WTC11 (cell line): ENCODE measurements at regions not wholly inside any gene's neighbourhood (a gene's known extent, or its start where the extent isn't known, plus 50 kb on each side); places are given as distances from the start of the nearest gene placed in this dataset.

Experiments used
- ATAC-seq: fragments of 200-7000 bp; cut with Tn5 transposase; 2 replicates; pipeline ENCODE4 v1.10.0; 2021; ENCODE audit warnings: mild to moderate bottlenecking, moderate library complexity
- CTCF ChIA-PET: fragments of 300-600 bp; sonication (Branson Sonifier 250); formaldehyde crosslinking; loops from one replicate; lab custom pipeline; 2021; ENCODE audit warnings: antibody characterized with exemption; lab: Charles Lee
- POLR2A ChIA-PET: fragments of 350-600 bp; sonication (Branson Sonifier 250); formaldehyde crosslinking; loops from one replicate; lab custom pipeline; 2021; ENCODE audit warnings: antibody characterized with exemption; lab: Charles Lee
- DNase-seq: peaks from one replicate; pipeline ENCODE4 v3.0.0; 2021; ENCODE audit warnings: low spot score
- H3K27ac Mint-ChIP-seq: 2 replicates; pipeline ENCODE4 v1.8.0; 2021; ENCODE audit warnings: mixed read lengths
- H3K27me3 Mint-ChIP-seq: 2 replicates; pipeline ENCODE4 v1.8.0; 2021; ENCODE audit warnings: low read depth, mild to moderate bottlenecking, moderate library complexity, mixed read lengths
- H3K36me3 Mint-ChIP-seq: 2 replicates; pipeline ENCODE4 v1.8.0; 2021; ENCODE audit warnings: mixed read lengths
- H3K4me1 Mint-ChIP-seq: 2 replicates; pipeline ENCODE4 v1.8.0; 2022; ENCODE audit warnings: mixed read lengths
- H3K4me3 Mint-ChIP-seq: 2 replicates; pipeline ENCODE4 v1.8.0; 2021; ENCODE audit warnings: mild to moderate bottlenecking, moderate library complexity, mixed read lengths
- H3K9me3 Mint-ChIP-seq: 2 replicates; pipeline ENCODE4 v1.8.0; 2021; ENCODE audit warnings: mixed read lengths
- CREB1 ChIP-seq: sonication (generic); formaldehyde crosslinking; IDR thresholded peaks from 2 replicates; pipeline ENCODE4 v1.8.0; 2023; ENCODE audit warnings: mild to moderate bottlenecking, missing genetic modification reagents
- ELF4 ChIP-seq: sonication (generic); formaldehyde crosslinking; IDR thresholded peaks from 2 replicates; pipeline ENCODE4 v1.8.1; 2022; ENCODE audit warnings: low read depth, mild to moderate bottlenecking, moderate library complexity, missing genetic modification reagents
- ETV6 ChIP-seq: sonication (generic); formaldehyde crosslinking; IDR thresholded peaks from 2 replicates; pipeline ENCODE4 v1.8.1; 2022; ENCODE audit warnings: mild to moderate bottlenecking, missing genetic modification reagents
- GABPB1 ChIP-seq: sonication (generic); formaldehyde crosslinking; IDR thresholded peaks from 2 replicates; pipeline ENCODE4 v1.8.1; 2023; ENCODE audit warnings: mild to moderate bottlenecking, missing genetic modification reagents
- GTF2I ChIP-seq: fragments of 250-450 bp; sonication (Bioruptor Pico); conservative IDR thresholded peaks from 2 replicates; pipeline ENCODE4 v1.4.0; 2021; ENCODE audit warnings: mild to moderate bottlenecking
- HMGA2 ChIP-seq: fragments of 250-450 bp; sonication (Bioruptor Pico); IDR thresholded peaks from 2 replicates; pipeline ENCODE4 v1.4.0; 2021; ENCODE audit warnings: mild to moderate bottlenecking, moderate library complexity
- IRF1 ChIP-seq: sonication (generic); formaldehyde crosslinking; IDR thresholded peaks from 2 replicates; pipeline ENCODE4 v1.8.0; 2023; ENCODE audit warnings: missing genetic modification reagents
- MXD4 ChIP-seq: fragments of 250-450 bp; sonication (Bioruptor Pico); IDR thresholded peaks from 2 replicates; pipeline ENCODE4 v1.8.0; 2021; ENCODE audit warnings: mild to moderate bottlenecking, moderate library complexity, borderline replicate concordance
- NR1H2 ChIP-seq: sonication (generic); formaldehyde crosslinking; IDR thresholded peaks from 2 replicates; pipeline ENCODE4 v1.9.0; 2021; ENCODE audit warnings: mild to moderate bottlenecking, moderate library complexity, missing genetic modification reagents
- USF1 ChIP-seq: sonication (generic); formaldehyde crosslinking; IDR thresholded peaks from 2 replicates; pipeline ENCODE4 v1.8.0; 2022; ENCODE audit warnings: mild to moderate bottlenecking, missing genetic modification reagents
- ZMAT4 ChIP-seq: fragments of 250-450 bp; sonication (Bioruptor Pico); IDR thresholded peaks from 2 replicates; pipeline ENCODE4 v1.9.0; 2021; ENCODE audit warnings: mild to moderate bottlenecking
- ZNF219 ChIP-seq: sonication (generic); formaldehyde crosslinking; IDR thresholded peaks from 2 replicates; pipeline ENCODE4 v1.8.0; 2023; ENCODE audit warnings: missing genetic modification reagents, mild to moderate bottlenecking, borderline replicate concordance
- ZNF396 ChIP-seq: fragments of 250-450 bp; sonication (Bioruptor Pico); IDR thresholded peaks from 2 replicates; pipeline ENCODE4 v1.8.0; 2021; ENCODE audit warnings: mild to moderate bottlenecking, moderate library complexity, borderline replicate concordance
- ZNF416 ChIP-seq: fragments of 250-450 bp; sonication (Bioruptor Pico); IDR thresholded peaks from 2 replicates; pipeline ENCODE4 v1.9.0; 2021; ENCODE audit warnings: mild to moderate bottlenecking, inconsistent platforms
- ZNF532 ChIP-seq: fragments of 250-450 bp; sonication (Bioruptor Pico); IDR thresholded peaks from 2 replicates; pipeline ENCODE4 v1.9.0; 2021; ENCODE audit warnings: mild to moderate bottlenecking, borderline replicate concordance
- TF ChIP-seq, protein P1 (sequence below): sonication (generic); formaldehyde crosslinking; IDR thresholded peaks from 2 replicates; pipeline ENCODE4 v1.8.1; 2023; ENCODE audit warnings: mild to moderate bottlenecking, missing genetic modification reagents
- TF ChIP-seq, protein P2 (sequence below): sonication (generic); formaldehyde crosslinking; IDR thresholded peaks from 2 replicates; pipeline ENCODE4 v1.8.0; 2023; ENCODE audit warnings: missing genetic modification reagents, mild to moderate bottlenecking, borderline replicate concordance
- TF ChIP-seq, protein P3 (sequence below): fragments of 250-450 bp; sonication (Bioruptor Pico); IDR thresholded peaks from 2 replicates; pipeline ENCODE4 v1.9.0; 2021; ENCODE audit warnings: moderate library complexity, mild to moderate bottlenecking, inconsistent platforms, borderline replicate concordance
- TF ChIP-seq, protein P4 (sequence below): sonication (generic); formaldehyde crosslinking; IDR thresholded peaks from 2 replicates; pipeline ENCODE4 v1.8.1; 2022; ENCODE audit warnings: mild to moderate bottlenecking, missing genetic modification reagents, moderate library complexity, borderline replicate concordance
- TF ChIP-seq, protein P5 (sequence below): sonication (generic); formaldehyde crosslinking; conservative IDR thresholded peaks from 2 replicates; pipeline ENCODE4 v1.8.1; 2022; ENCODE audit warnings: mild to moderate bottlenecking, missing genetic modification reagents

DNA sequence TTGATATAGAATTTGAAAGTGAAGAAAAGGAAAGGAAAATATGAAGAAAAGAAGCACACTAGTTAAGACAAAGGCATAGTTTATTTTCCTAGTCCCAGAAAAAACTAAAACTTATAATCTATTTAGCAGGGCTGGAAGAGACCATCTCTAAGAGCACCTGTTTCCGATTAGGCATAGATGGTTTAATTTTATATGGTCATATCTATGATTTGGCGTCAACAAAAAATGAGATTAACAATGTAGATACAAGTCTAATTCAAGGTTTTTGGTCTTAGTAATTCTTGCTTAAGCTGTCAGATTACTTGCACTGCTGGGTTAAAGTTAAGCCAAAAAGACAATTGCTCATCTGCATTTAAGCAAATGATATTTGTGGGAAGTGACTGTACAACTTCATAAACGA, 502.5 kb upstream of the FSHR start (continued):
- TF ChIP-seq HMGA2 (no peak), IRF1 (CRISPR knock-in tag) (no peak)

GRCh38 chr2:49643149-49643548, 488.8 kb upstream of the FSHR start:
- Mint-ChIP-seq H3K4me3 (no peak overlapping the region), H3K9me3 (peaks cover 18% of the 10 kb centered on the region), H3K27me3 (no peaks in the 10 kb centered on the region), H3K36me3 (no peaks in the 10 kb centered on the region), H3K27ac (no peak overlapping the region), H3K4me1 (peaks cover 15% of the 10 kb centered on the region)
- POLR2A ChIA-PET, result no interaction called here
- TF ChIP-seq ZNF396 (no peak), MXD4 (CRISPR knock-in tag) (no peak), CREB1 (no peak), GABPB1 (CRISPR knock-in tag) (no peak), ELF4 (CRISPR knock-in tag) (no peak), ZNF219 (CRISPR knock-in tag) (no peak), USF1 (no peak)
- TF ChIP-seq, protein P1, sequence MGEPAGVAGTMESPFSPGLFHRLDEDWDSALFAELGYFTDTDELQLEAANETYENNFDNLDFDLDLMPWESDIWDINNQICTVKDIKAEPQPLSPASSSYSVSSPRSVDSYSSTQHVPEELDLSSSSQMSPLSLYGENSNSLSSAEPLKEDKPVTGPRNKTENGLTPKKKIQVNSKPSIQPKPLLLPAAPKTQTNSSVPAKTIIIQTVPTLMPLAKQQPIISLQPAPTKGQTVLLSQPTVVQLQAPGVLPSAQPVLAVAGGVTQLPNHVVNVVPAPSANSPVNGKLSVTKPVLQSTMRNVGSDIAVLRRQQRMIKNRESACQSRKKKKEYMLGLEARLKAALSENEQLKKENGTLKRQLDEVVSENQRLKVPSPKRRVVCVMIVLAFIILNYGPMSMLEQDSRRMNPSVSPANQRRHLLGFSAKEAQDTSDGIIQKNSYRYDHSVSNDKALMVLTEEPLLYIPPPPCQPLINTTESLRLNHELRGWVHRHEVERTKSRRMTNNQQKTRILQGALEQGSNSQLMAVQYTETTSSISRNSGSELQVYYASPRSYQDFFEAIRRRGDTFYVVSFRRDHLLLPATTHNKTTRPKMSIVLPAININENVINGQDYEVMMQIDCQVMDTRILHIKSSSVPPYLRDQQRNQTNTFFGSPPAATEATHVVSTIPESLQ, result no peak
- TF ChIP-seq, protein P2, sequence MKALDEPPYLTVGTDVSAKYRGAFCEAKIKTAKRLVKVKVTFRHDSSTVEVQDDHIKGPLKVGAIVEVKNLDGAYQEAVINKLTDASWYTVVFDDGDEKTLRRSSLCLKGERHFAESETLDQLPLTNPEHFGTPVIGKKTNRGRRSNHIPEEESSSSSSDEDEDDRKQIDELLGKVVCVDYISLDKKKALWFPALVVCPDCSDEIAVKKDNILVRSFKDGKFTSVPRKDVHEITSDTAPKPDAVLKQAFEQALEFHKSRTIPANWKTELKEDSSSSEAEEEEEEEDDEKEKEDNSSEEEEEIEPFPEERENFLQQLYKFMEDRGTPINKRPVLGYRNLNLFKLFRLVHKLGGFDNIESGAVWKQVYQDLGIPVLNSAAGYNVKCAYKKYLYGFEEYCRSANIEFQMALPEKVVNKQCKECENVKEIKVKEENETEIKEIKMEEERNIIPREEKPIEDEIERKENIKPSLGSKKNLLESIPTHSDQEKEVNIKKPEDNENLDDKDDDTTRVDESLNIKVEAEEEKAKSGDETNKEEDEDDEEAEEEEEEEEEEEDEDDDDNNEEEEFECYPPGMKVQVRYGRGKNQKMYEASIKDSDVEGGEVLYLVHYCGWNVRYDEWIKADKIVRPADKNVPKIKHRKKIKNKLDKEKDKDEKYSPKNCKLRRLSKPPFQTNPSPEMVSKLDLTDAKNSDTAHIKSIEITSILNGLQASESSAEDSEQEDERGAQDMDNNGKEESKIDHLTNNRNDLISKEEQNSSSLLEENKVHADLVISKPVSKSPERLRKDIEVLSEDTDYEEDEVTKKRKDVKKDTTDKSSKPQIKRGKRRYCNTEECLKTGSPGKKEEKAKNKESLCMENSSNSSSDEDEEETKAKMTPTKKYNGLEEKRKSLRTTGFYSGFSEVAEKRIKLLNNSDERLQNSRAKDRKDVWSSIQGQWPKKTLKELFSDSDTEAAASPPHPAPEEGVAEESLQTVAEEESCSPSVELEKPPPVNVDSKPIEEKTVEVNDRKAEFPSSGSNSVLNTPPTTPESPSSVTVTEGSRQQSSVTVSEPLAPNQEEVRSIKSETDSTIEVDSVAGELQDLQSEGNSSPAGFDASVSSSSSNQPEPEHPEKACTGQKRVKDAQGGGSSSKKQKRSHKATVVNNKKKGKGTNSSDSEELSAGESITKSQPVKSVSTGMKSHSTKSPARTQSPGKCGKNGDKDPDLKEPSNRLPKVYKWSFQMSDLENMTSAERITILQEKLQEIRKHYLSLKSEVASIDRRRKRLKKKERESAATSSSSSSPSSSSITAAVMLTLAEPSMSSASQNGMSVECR (CRISPR knock-in tag), result no peak
- TF ChIP-seq, protein P3, sequence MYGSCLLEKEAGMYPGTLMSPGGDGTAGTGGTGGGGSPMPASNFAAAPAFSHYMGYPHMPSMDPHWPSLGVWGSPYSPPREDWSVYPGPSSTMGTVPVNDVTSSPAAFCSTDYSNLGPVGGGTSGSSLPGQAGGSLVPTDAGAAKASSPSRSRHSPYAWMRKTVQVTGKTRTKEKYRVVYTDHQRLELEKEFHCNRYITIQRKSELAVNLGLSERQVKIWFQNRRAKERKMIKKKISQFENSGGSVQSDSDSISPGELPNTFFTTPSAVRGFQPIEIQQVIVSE (CRISPR knock-in tag), result no peak
- ATAC-seq, result no peak
- DNase-seq, result no peak
- CTCF ChIA-PET, result no interaction called here

DNA sequence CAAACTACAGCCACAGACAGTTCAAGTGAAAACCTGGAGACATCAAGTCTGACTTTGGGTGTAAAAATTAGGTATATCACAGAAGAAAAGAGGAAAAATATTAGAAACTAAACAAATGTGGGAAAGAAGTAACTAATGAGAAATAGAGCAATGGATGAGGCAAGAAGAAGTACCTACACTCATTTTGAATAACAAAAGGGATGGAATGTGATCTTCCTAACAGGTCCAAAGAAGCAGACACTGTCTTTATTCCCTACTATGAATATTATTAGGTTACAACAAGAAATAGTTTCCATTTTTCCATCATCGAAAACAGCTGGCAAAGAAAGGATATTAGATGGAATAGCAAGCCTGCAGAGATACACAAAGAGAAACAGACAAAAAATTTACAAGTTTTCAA, 486.3 kb upstream of the FSHR start:
- no peaks in the 10 kb centered on the region for H3K27me3 Mint-ChIP-seq
- no peak overlapping the region for H3K4me3 Mint-ChIP-seq
- no peaks in the 10 kb centered on the region for H3K36me3 Mint-ChIP-seq
- CTCF ChIA-PET, result interaction anchor here (1.3 kb wide), 1 partner anchor 24 kb away, joined by 7 read pairs; no protein-coding TSS in a partner anchor
- peak overlapping the region; percentile 98 for H3K27ac Mint-ChIP-seq
- POLR2A ChIA-PET, result no interaction called here
- ATAC-seq (peak; percentile 71), DNase-seq (no peak)
- peaks cover 15% of the 10 kb centered on the region for H3K4me1 Mint-ChIP-seq
- no peaks in the 10 kb centered on the region for H3K9me3 Mint-ChIP-seq
- TF ChIP-seq GTF2I (CRISPR knock-in tag) (no peak), ETV6 (no peak), ZNF532 (CRISPR knock-in tag) (no peak), NR1H2 (CRISPR knock-in tag) (no peak), ZNF416 (CRISPR knock-in tag) (no peak), ZMAT4 (no peak)
- TF ChIP-seq, protein P4, sequence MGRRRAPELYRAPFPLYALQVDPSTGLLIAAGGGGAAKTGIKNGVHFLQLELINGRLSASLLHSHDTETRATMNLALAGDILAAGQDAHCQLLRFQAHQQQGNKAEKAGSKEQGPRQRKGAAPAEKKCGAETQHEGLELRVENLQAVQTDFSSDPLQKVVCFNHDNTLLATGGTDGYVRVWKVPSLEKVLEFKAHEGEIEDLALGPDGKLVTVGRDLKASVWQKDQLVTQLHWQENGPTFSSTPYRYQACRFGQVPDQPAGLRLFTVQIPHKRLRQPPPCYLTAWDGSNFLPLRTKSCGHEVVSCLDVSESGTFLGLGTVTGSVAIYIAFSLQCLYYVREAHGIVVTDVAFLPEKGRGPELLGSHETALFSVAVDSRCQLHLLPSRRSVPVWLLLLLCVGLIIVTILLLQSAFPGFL, result no peak
- TF ChIP-seq, protein P5, sequence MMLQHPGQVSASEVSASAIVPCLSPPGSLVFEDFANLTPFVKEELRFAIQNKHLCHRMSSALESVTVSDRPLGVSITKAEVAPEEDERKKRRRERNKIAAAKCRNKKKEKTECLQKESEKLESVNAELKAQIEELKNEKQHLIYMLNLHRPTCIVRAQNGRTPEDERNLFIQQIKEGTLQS (CRISPR knock-in tag), result no peak
